ENCODE measurements at regions not wholly inside any gene's neighbourhood (a gene's known extent, or its start where the extent isn't known, plus 50 kb on each side); places are given as distances from the start of the nearest gene placed in this dataset.

- no peak for TF ChIP-seq ZSCAN5A (tag by site-specific recombination; IDR thresholded peaks at IDR 0.05)
Measured at GRCh38 chr18:45186832-45187231, 428.4 kb upstream of the SLC14A2 start (continued).

GRCh38 chr18:45191795-45192194 lies 423.5 kb upstream of the SLC14A2 start:
- H3K27ac ChIP-seq (ENCODE audit: extremely low read depth, low read depth, low read length): no peak overlapping the region
- POLR2A ChIA-PET: no interaction called here
- no peak for TF ChIP-seq ZBTB17 (tag by site-specific recombination; IDR thresholded peaks at IDR 0.05)
- no peak for TF ChIP-seq ZSCAN16 (tag by site-specific recombination; IDR thresholded peaks at IDR 0.05)
- no peak for TF ChIP-seq ZNF2 (tag by site-specific recombination; IDR thresholded peaks at IDR 0.05)
- no peaks in the 10 kb centered on the region for H3K36me3 ChIP-seq (ENCODE audit: control insufficient read depth in 2 of 2, insufficient read depth in 1 of 2, low read length in 2 of 2)
- no peak overlapping the region for H3K4me3 ChIP-seq (ENCODE audit: low read depth, low read length)
- no peaks in the 10 kb centered on the region for H3K4me1 ChIP-seq (ENCODE audit: control insufficient read depth, insufficient read depth, low read length)
- CTCF ChIA-PET: no interaction called here
- no peaks in the 10 kb centered on the region for H3K9me3 ChIP-seq (ENCODE audit: control insufficient read depth, insufficient read depth, low read depth, low read length)

GRCh38 chr18:45197526-45197970 lies 417.7 kb upstream of the SLC14A2 start:
- ChIA-PET CTCF (interaction anchor here (1.8 kb wide), 1 partner anchor 15 kb away, joined by 12 read pairs; no protein-coding TSS in a partner anchor), POLR2A (no interaction called here)
- H3K36me3 ChIP-seq (ENCODE audit: control insufficient read depth in 2 of 2, insufficient read depth in 1 of 2, low read length in 2 of 2): no peaks in the 10 kb centered on the region
- TF ChIP-seq ZEB2 (tag by site-specific recombination; IDR thresholded peaks at IDR 0.05) (no peak), ZNF544 (tag by site-specific recombination; IDR thresholded peaks at IDR 0.05) (no peak), ZNF701 (tag by site-specific recombination; IDR thresholded peaks at IDR 0.05) (no peak), ZNF670 (tag by site-specific recombination; IDR thresholded peaks at IDR 0.05; ENCODE audit: low read depth) (no peak), ZNF513 (tag by site-specific recombination; IDR thresholded peaks at IDR 0.05) (no peak), PRDM10 (tag by site-specific recombination; IDR thresholded peaks at IDR 0.05) (no peak), ZFHX2 (tag by site-specific recombination; conservative IDR thresholded peaks at IDR 0.05) (no peak), ZNF16 (tag by site-specific recombination; IDR thresholded peaks at IDR 0.05; ENCODE audit: low read depth) (no peak)
- no peaks in the 10 kb centered on the region for H3K4me1 ChIP-seq (ENCODE audit: control insufficient read depth, insufficient read depth, low read length)
- H3K27ac ChIP-seq (ENCODE audit: extremely low read depth, low read depth, low read length): no peak overlapping the region
- no peak overlapping the region for H3K4me3 ChIP-seq (ENCODE audit: low read depth, low read length)
- no peaks in the 10 kb centered on the region for H3K9me3 ChIP-seq (ENCODE audit: control insufficient read depth, insufficient read depth, low read depth, low read length)

- H3K27ac ChIP-seq (ENCODE audit: extremely low read depth, low read depth, low read length): no peak overlapping the region
- no peaks in the 10 kb centered on the region for H3K9me3 ChIP-seq (ENCODE audit: control insufficient read depth, insufficient read depth, low read depth, low read length)
- no peaks in the 10 kb centered on the region for H3K4me1 ChIP-seq (ENCODE audit: control insufficient read depth, insufficient read depth, low read length)
- ChIA-PET POLR2A (no interaction called here), CTCF (interaction anchor here (1.9 kb wide), 1 partner anchor 14 kb away, joined by 11 read pairs; no protein-coding TSS in a partner anchor)
- H3K4me3 ChIP-seq (ENCODE audit: low read depth, low read length): no peak overlapping the region
- TF ChIP-seq ZBTB1 (tag by site-specific recombination; IDR thresholded peaks at IDR 0.05) (no peak), PATZ1 (tag by site-specific recombination; IDR thresholded peaks at IDR 0.05) (no peak), ZNF585B (tag by site-specific recombination; IDR thresholded peaks at IDR 0.05) (no peak), ZIC2 (tag by site-specific recombination; IDR thresholded peaks at IDR 0.05) (no peak), ZFP41 (tag by site-specific recombination; IDR thresholded peaks at IDR 0.05; ENCODE audit: borderline replicate concordance) (no peak)
- H3K36me3 ChIP-seq (ENCODE audit: control insufficient read depth in 2 of 2, insufficient read depth in 1 of 2, low read length in 2 of 2): no peaks in the 10 kb centered on the region
Measured at GRCh38 chr18:45198526-45198925, 416.8 kb upstream of the SLC14A2 start.

All from HEK293 (cell line).